ACHN (cell line): ENCODE measurements at regions not wholly inside any gene's neighbourhood (a gene's known extent, or its start where the extent isn't known, plus 50 kb on each side); places are given as distances from the start of the nearest gene placed in this dataset.
A peak's percentile ranks its signal among the peaks of the same experiment; 100 is the strongest.

Source experiments
- DNase-seq: peaks from one replicate; pipeline ENCODE4 v3.0.0-alpha.2; 2015
- in situ Hi-C: cut with HindIII; loops from 2 replicates; pipeline ENCODE4 v1.10.0; 2017; ENCODE audit warnings: low sequenced_read_pairs, low pct_ligation_motif_present, low pct_unique_long_range_greater_than_20kb

- DNase-seq, result peak; percentile 51
- in situ Hi-C loops, result no loop called here
Observed at GRCh38 chr2:43051338-43051737, 175.1 kb downstream of the ZFP36L2 start.

- in situ Hi-C loops, result no loop called here
- no peak for DNase-seq
Observed at GRCh38 chr2:43050866-43051265, 175.5 kb downstream of the ZFP36L2 start.

- DNase-seq, result no peak
- in situ Hi-C loops, result no loop called here
Observed at GRCh38 chr2:43049836-43050801, 176.3 kb downstream of the ZFP36L2 start.

- no peak for DNase-seq
- in situ Hi-C loops, result no loop called here
Observed at GRCh38 chr2:43047187-43047780, 179.1 kb downstream of the ZFP36L2 start.

GRCh38 chr2:43045866-43046265 is 180.5 kb downstream of the ZFP36L2 start:
- DNase-seq, result no peak
- in situ Hi-C loops, result no loop called here

- DNase-seq, result no peak
- in situ Hi-C loops, result no loop called here
Observed at GRCh38 chr2:43044093-43044681, 182.2 kb downstream of the ZFP36L2 start.

- DNase-seq, result no peak
- in situ Hi-C loops, result no loop called here
Observed at GRCh38 chr2:43043553-43043870, 182.9 kb downstream of the ZFP36L2 start.

GRCh38 chr2:43041661-43042360 is 184.6 kb downstream of the ZFP36L2 start:
- in situ Hi-C loops, result no loop called here
- peak; percentile 89 for DNase-seq

- no peak for DNase-seq
- in situ Hi-C loops, result no loop called here
Observed at GRCh38 chr2:43041173-43041591, 185.2 kb downstream of the ZFP36L2 start.

GRCh38 chr2:43040084-43040854 is 186.1 kb downstream of the ZFP36L2 start:
- no peak for DNase-seq

GRCh38 chr2:43039376-43040080 is 186.9 kb downstream of the ZFP36L2 start:
- DNase-seq, result no peak
- in situ Hi-C loops, result no loop called here

More at GRCh38 chr2:43040084-43040854, 186.1 kb downstream of the ZFP36L2 start:
- in situ Hi-C loops, result no loop called here

GRCh38 chr2:43038696-43039094 is 187.7 kb downstream of the ZFP36L2 start:
- in situ Hi-C loops, result no loop called here
- no peak for DNase-seq

GRCh38 chr2:43038034-43038695 is 188.2 kb downstream of the ZFP36L2 start:
- no peak for DNase-seq
- in situ Hi-C loops, result no loop called here

GRCh38 chr2:43035922-43036321 is 190.5 kb downstream of the ZFP36L2 start:
- no peak for DNase-seq
- in situ Hi-C loops, result no loop called here

- in situ Hi-C loops, result no loop called here
- no peak for DNase-seq
Observed at GRCh38 chr2:43034921-43035320, 191.5 kb downstream of the ZFP36L2 start.

GRCh38 chr2:43034242-43034619 is 192.2 kb downstream of the ZFP36L2 start:
- no peak for DNase-seq
- in situ Hi-C loops, result no loop called here

- in situ Hi-C loops, result no loop called here
- DNase-seq, result no peak
Observed at GRCh38 chr2:43033466-43034241, 192.8 kb downstream of the ZFP36L2 start.
